Body of pancreas (tissue), 4 donors: ENCODE measurements at regions not wholly inside any gene's neighbourhood (a gene's known extent, or its start where the extent isn't known, plus 50 kb on each side); places are given as distances from the start of the nearest gene placed in this dataset.

ENCODE experiments used
- POLR2A ChIP-seq, 3 donors: fragments of 450-650 bp; IDR thresholded peaks; one replicate each; pipeline ENCODE4 v1.6.1; 2016; ENCODE audit warnings: antibody characterized with exemption in 3 of 3, mild to moderate bottlenecking in 2 of 3
- TF ChIP-seq, protein P1 (sequence below), 7 experiments: fragments of 450-650 bp in 4 of 7; fragments of 200-600 bp in 3 of 7; sonication (generic) in 3 of 7; IDR thresholded peaks; one replicate each; pipeline ENCODE4 v1.5.1; 2016 to 2019; ENCODE audit warnings: antibody characterized with exemption in 7 of 7

DNA sequence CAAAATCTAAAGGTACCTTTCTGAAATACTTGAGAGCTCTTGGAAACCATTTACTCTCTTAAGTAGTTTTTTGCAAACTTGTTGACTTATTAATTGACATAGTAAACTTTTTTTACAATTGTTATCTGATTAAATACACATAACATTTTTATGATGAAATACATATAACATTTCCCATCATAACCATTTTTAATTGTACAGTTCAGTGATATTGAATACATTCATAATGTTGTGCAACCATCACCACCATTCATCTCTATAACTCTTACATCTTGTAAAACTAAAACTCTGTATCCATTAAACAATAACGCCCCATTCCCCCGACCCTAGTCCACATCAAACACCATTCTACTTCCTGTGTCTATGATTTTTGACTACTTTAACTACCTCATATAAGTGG lies 95.7 kb upstream of the ZNF648 start:
- TF ChIP-seq, protein P1, sequence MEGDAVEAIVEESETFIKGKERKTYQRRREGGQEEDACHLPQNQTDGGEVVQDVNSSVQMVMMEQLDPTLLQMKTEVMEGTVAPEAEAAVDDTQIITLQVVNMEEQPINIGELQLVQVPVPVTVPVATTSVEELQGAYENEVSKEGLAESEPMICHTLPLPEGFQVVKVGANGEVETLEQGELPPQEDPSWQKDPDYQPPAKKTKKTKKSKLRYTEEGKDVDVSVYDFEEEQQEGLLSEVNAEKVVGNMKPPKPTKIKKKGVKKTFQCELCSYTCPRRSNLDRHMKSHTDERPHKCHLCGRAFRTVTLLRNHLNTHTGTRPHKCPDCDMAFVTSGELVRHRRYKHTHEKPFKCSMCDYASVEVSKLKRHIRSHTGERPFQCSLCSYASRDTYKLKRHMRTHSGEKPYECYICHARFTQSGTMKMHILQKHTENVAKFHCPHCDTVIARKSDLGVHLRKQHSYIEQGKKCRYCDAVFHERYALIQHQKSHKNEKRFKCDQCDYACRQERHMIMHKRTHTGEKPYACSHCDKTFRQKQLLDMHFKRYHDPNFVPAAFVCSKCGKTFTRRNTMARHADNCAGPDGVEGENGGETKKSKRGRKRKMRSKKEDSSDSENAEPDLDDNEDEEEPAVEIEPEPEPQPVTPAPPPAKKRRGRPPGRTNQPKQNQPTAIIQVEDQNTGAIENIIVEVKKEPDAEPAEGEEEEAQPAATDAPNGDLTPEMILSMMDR (IDR thresholded peaks at IDR 0.05): no peak
- no peak for TF ChIP-seq POLR2A (IDR thresholded peaks at IDR 0.05)
